Endothelial cell of umbilical vein (primary cell): ENCODE measurements at regions not wholly inside any gene's neighbourhood (a gene's known extent, or its start where the extent isn't known, plus 50 kb on each side); places are given as distances from the start of the nearest gene placed in this dataset.

Source experiments
- BruUV-seq: library from RNA; stranded (reverse); fragments of 400-500 nt; replicated peaks from 2 replicates; lab custom pipeline; 2021; lab: Mats Ljungman, UMichigan
- CTCF ChIA-PET: fragments of 300-600, 350-600 bp; sonication (Branson Sonifier 250); formaldehyde crosslinking; loops from one replicate; lab custom pipeline; 2021; ENCODE audit warnings: antibody characterized with exemption, inconsistent platforms; lab: Charles Lee
- POLR2A ChIA-PET: fragments of 300-600, 350-600 bp; sonication (Branson Sonifier 250); formaldehyde crosslinking; loops from one replicate; lab custom pipeline; 2021; ENCODE audit warnings: antibody characterized with exemption, inconsistent platforms; lab: Charles Lee
- DNase-seq: peaks from one replicate; pipeline ENCODE4 v3.0.0-alpha.2; 2011; ENCODE audit warnings: low read depth, low spot score
- FAIRE-seq: peaks from 2 replicates; lab custom pipeline; 2011; peaks lifted over from hg19 to GRCh38; lab: Jason Lieb, UNC
- H2AFZ ChIP-seq: 2 replicates; pipeline ENCODE4 v1.6.0; 2012; ENCODE audit warnings: low read depth, low read length, control low read depth, inconsistent platforms
- H3K27ac ChIP-seq: 2 replicates; pipeline ENCODE4 v1.5.1; 2011; ENCODE audit warnings: low read depth, mild to moderate bottlenecking, control low read depth, low read length, moderate library complexity; ENCODE audit not compliant: insufficient read depth
- H3K27me3 ChIP-seq, 2 experiments: 2 replicates each; pipeline versions ENCODE4 v1.6.0 to v1.6.1; 2011; ENCODE audit warnings: low read length in 2 of 2, mixed read lengths in 1 of 2; ENCODE audit not compliant: control insufficient read depth in 2 of 2, insufficient read depth in 2 of 2
- H3K36me3 ChIP-seq, 2 experiments: 2 replicates in 1 of 2; 3 replicates in 1 of 2; pipeline ENCODE4 v1.5.1; 2011; ENCODE audit warnings: low read length in 2 of 2, mild to moderate bottlenecking in 1 of 2, moderate library complexity in 1 of 2; ENCODE audit not compliant: control insufficient read depth in 2 of 2, insufficient read depth in 2 of 2; ENCODE audit errors: extremely low read depth in 1 of 2
- H3K4me1 ChIP-seq: 3 replicates; pipeline ENCODE4 v1.5.1; 2011; ENCODE audit warnings: mild to moderate bottlenecking, low read length; ENCODE audit not compliant: control insufficient read depth, insufficient read depth; ENCODE audit errors: extremely low read depth
- H3K4me2 ChIP-seq: 2 replicates; pipeline ENCODE4 v1.6.1; 2011; ENCODE audit warnings: low read length, control low read depth, mixed read lengths; ENCODE audit not compliant: insufficient read depth
- H3K4me3 ChIP-seq, 3 experiments: fragments of 200-600 bp in 1 of 3; sonication (generic), shearing (Covaris generic) in 1 of 3; replicated peaks in 1 of 3; 2 replicates each; pipeline ENCODE4 v1.5.1; 2011 to 2016; ENCODE audit warnings: control low read depth in 3 of 3, low read length in 3 of 3, mild to moderate bottlenecking in 2 of 3, inconsistent platforms in 1 of 3, low read depth in 1 of 3, moderate library complexity in 1 of 3; ENCODE audit not compliant: insufficient read depth in 1 of 3
- H3K79me2 ChIP-seq: 2 replicates; pipeline ENCODE4 v1.6.0; 2012; ENCODE audit warnings: low read length, inconsistent platforms; ENCODE audit not compliant: control insufficient read depth, insufficient read depth
- H3K9ac ChIP-seq: replicated peaks from 2 replicates; pipeline ENCODE3; 2011; ENCODE audit warnings: low read length, control low read depth; ENCODE audit not compliant: insufficient read depth; ENCODE audit errors: extremely low read depth
- H3K9me1 ChIP-seq: replicated peaks from 3 replicates; pipeline ENCODE4 v1.6.0; 2011; ENCODE audit warnings: mild to moderate bottlenecking, low read length; ENCODE audit not compliant: control insufficient read depth, insufficient read depth; ENCODE audit errors: extremely low read depth
- H3K9me3 ChIP-seq: replicated peaks from 2 replicates; pipeline ENCODE4 v1.5.1; 2012; ENCODE audit warnings: low read length, inconsistent platforms; ENCODE audit not compliant: control insufficient read depth, insufficient read depth
- H4K20me1 ChIP-seq: replicated peaks from 2 replicates; pipeline ENCODE3; 2011; ENCODE audit warnings: mild to moderate bottlenecking, low read length; ENCODE audit not compliant: control insufficient read depth, insufficient read depth; ENCODE audit errors: extremely low read depth
- CTCF ChIP-seq, 2 donors: IDR thresholded peaks; 1 replicate in 1 of 2; 2 replicates in 1 of 2; pipeline ENCODE4 v1.5.1; 2011; ENCODE audit warnings: low read length in 2 of 2, mild to moderate bottlenecking in 2 of 2, moderate library complexity in 2 of 2, control low read depth in 1 of 2, inconsistent platforms in 1 of 2, low read depth in 1 of 2; ENCODE audit not compliant: insufficient read depth in 1 of 2; ENCODE audit errors: extremely low read depth in 1 of 2
- EZH2 ChIP-seq: IDR thresholded peaks from 2 replicates; pipeline ENCODE4 v1.6.1; 2012; ENCODE audit warnings: borderline replicate concordance, low read depth, mild to moderate bottlenecking, moderate library complexity, low read length, inconsistent platforms; ENCODE audit not compliant: severe bottlenecking
- FOS ChIP-seq: IDR thresholded peaks from 2 replicates; pipeline ENCODE4 v1.6.1; 2011; ENCODE audit warnings: mild to moderate bottlenecking, low read length, moderate library complexity, borderline replicate concordance; ENCODE audit not compliant: insufficient read depth
- GATA2 ChIP-seq: IDR thresholded peaks from 2 replicates; pipeline ENCODE4 v1.7.0; 2011; ENCODE audit warnings: low read depth, mild to moderate bottlenecking, moderate library complexity, mixed read lengths, low read length; ENCODE audit not compliant: insufficient read length, insufficient read depth
- JUN ChIP-seq: IDR thresholded peaks from 2 replicates; pipeline ENCODE4 v1.6.1; 2011; ENCODE audit warnings: borderline replicate concordance, low read depth; ENCODE audit not compliant: insufficient read length, insufficient read depth
- MAX ChIP-seq: IDR thresholded peaks from 2 replicates; pipeline ENCODE4 v1.6.1; 2011; ENCODE audit not compliant: insufficient read depth, insufficient read length
- MYC ChIP-seq: IDR thresholded peaks from one replicate; pipeline ENCODE4 v1.6.1; 2011; ENCODE audit warnings: mild to moderate bottlenecking, low read depth, low read length
- POLR2A ChIP-seq: IDR thresholded peaks from 2 replicates; pipeline ENCODE4 v1.6.1; 2012; ENCODE audit warnings: low read depth, mild to moderate bottlenecking, control low read depth, low read length
- POLR2AphosphoS5 ChIP-seq: IDR thresholded peaks from 2 replicates; pipeline ENCODE4 v1.6.1; 2012; ENCODE audit warnings: low read depth, mild to moderate bottlenecking, control low read depth, low read length, moderate library complexity; ENCODE audit not compliant: insufficient read depth
- dilution Hi-C: fragments of 300-500 bp; cut with MboI; formaldehyde crosslinking; loops from one replicate; pipeline ENCODE4 v1.15.0; 2019; ENCODE audit warnings: low sequenced_read_pairs; ENCODE audit not compliant: extremely low pct_ligation_motif_present
- intact Hi-C: fragments of 100-400 bp; cut with micrococcal nuclease; formaldehyde crosslinking; loops from one replicate; pipeline ENCODE4 v1.10.0; 2022

GRCh38 chr14:53740570-53740969, 216.1 kb downstream of the BMP4 start:
- Histone ChIP-seq H3K4me3 (no peak overlapping the region), H2AFZ (no peak overlapping the region), H3K27me3 (no peaks in the 10 kb centered on the region), H3K9me3 (no peaks in the 10 kb centered on the region), H3K4me2 (no peak overlapping the region), H3K79me2 (no peaks in the 10 kb centered on the region), H3K4me1 (peaks cover 2% of the 10 kb centered on the region), H3K27ac (no peak overlapping the region), H3K9me1 (no peaks in the 10 kb centered on the region), H3K36me3 (no peaks in the 10 kb centered on the region), H3K9ac (no peak overlapping the region), H4K20me1 (no peaks in the 10 kb centered on the region)
- FAIRE-seq (no peak), DNase-seq (no peak)
- intact Hi-C loops (no loop called here), dilution Hi-C loops (no loop called here)
- no TSS peak for BruUV-seq
- TF ChIP-seq EZH2: no peak
- TF ChIP-seq POLR2AphosphoS5: no peak
- TF ChIP-seq POLR2A: no peak
- CTCF ChIA-PET: interaction anchor here (0.7 to 1.5 kb wide), 2 partner anchors 10 to 31 kb away, joined by 4 to 6 read pairs; no protein-coding TSS in a partner anchor
- POLR2A ChIA-PET: no interaction called here

- BruUV-seq: no TSS peak
- H3K9me1 ChIP-seq: no peaks in the 10 kb centered on the region
- dilution Hi-C loops: no loop called here
- H3K4me2 ChIP-seq: no peak overlapping the region
- H3K27me3 ChIP-seq: no peaks in the 10 kb centered on the region
- no peak overlapping the region for H3K27ac ChIP-seq
- DNase-seq: no peak
- H3K4me3 ChIP-seq: no peak overlapping the region
- no peaks in the 10 kb centered on the region for H3K79me2 ChIP-seq
- no peaks in the 10 kb centered on the region for H3K36me3 ChIP-seq
- TF ChIP-seq EZH2 (no peak), MYC (no peak), FOS (no peak), MAX (no peak), JUN (no peak), POLR2A (no peak), CTCF (IDR thresholded peaks at IDR 0.05; ENCODE audit: extremely low read depth in 1 of 2, insufficient read depth in 1 of 2, low read depth in 1 of 2, low read length in 2 of 2) (no peak), GATA2 (no peak), POLR2AphosphoS5 (no peak)
- no peak for FAIRE-seq
- no peak overlapping the region for H3K9ac ChIP-seq
- intact Hi-C loops: no loop called here
- ChIA-PET CTCF (interaction anchor here (1.5 kb wide), 1 partner anchor 11 kb away, joined by 3 read pairs; no protein-coding TSS in a partner anchor), POLR2A (no interaction called here)
- H3K9me3 ChIP-seq: no peaks in the 10 kb centered on the region
- H3K4me1 ChIP-seq: no peaks in the 10 kb centered on the region
- H2AFZ ChIP-seq: no peak overlapping the region
- no peaks in the 10 kb centered on the region for H4K20me1 ChIP-seq
These were observed 220.7 kb downstream of the BMP4 start for GRCh38 chr14:53735916-53736315.
